ENCODE measurements at regions not wholly inside any gene's neighbourhood (a gene's known extent, or its start where the extent isn't known, plus 50 kb on each side); places are given as distances from the start of the nearest gene placed in this dataset.

- TF ChIP-seq OSR1 (CRISPR knock-in tag; IDR thresholded peaks at IDR 0.05): no peak
- TF ChIP-seq CSDC2 (CRISPR knock-in tag; IDR thresholded peaks at IDR 0.05): no peak
- no peak for TF ChIP-seq RARB (CRISPR knock-in tag; IDR thresholded peaks at IDR 0.05)
- no peak for TF ChIP-seq ZNF565 (CRISPR knock-in tag; conservative IDR thresholded peaks at IDR 0.05; ENCODE audit: low read depth)
- no peak for TF ChIP-seq ZNF8 (CRISPR knock-in tag; IDR thresholded peaks at IDR 0.05)
- TF ChIP-seq BACH2 (CRISPR knock-in tag; IDR thresholded peaks at IDR 0.05; ENCODE audit: borderline replicate concordance): no peak
- no peak for TF ChIP-seq ZFP3 (CRISPR knock-in tag; IDR thresholded peaks at IDR 0.05)
- no peak for TF ChIP-seq CREB5 (CRISPR knock-in tag; IDR thresholded peaks at IDR 0.05; ENCODE audit: low read depth)
- TF ChIP-seq GLIS3 (CRISPR knock-in tag; IDR thresholded peaks at IDR 0.05): no peak
- TF ChIP-seq ZFP30 (CRISPR knock-in tag; IDR thresholded peaks at IDR 0.05): no peak
- no peak for TF ChIP-seq TCF4 (CRISPR knock-in tag; IDR thresholded peaks at IDR 0.05; ENCODE audit: borderline replicate concordance)
- peak; percentile 57 for ATAC-seq
These were observed 1391.3 kb downstream of the PLA2G4A start for GRCh38 chr1:188220051-188220450.

GRCh38 chr1:188224263-188224662, 1395.5 kb downstream of the PLA2G4A start:
- TF ChIP-seq TOX (CRISPR knock-in tag; IDR thresholded peaks at IDR 0.05; ENCODE audit: borderline replicate concordance) (no peak), ZNF8 (CRISPR knock-in tag; IDR thresholded peaks at IDR 0.05) (no peak), RARB (CRISPR knock-in tag; IDR thresholded peaks at IDR 0.05) (no peak), BACH2 (CRISPR knock-in tag; IDR thresholded peaks at IDR 0.05; ENCODE audit: borderline replicate concordance) (no peak), ZFP3 (CRISPR knock-in tag; IDR thresholded peaks at IDR 0.05) (no peak), TCF4 (CRISPR knock-in tag; IDR thresholded peaks at IDR 0.05; ENCODE audit: borderline replicate concordance) (no peak), ARNTL (CRISPR knock-in tag; IDR thresholded peaks at IDR 0.05; ENCODE audit: borderline replicate concordance, low read depth) (no peak), GLIS3 (CRISPR knock-in tag; IDR thresholded peaks at IDR 0.05) (no peak), CSRNP3 (CRISPR knock-in tag; IDR thresholded peaks at IDR 0.05) (no peak), OSR1 (CRISPR knock-in tag; IDR thresholded peaks at IDR 0.05) (no peak), ZFP30 (CRISPR knock-in tag; IDR thresholded peaks at IDR 0.05) (no peak), POU6F1 (CRISPR knock-in tag; IDR thresholded peaks at IDR 0.05; ENCODE audit: borderline replicate concordance, low read depth) (no peak), PPARA (CRISPR knock-in tag; IDR thresholded peaks at IDR 0.05; ENCODE audit: borderline replicate concordance) (no peak), ESRRG (CRISPR knock-in tag; IDR thresholded peaks at IDR 0.05) (no peak)
- ATAC-seq: no peak

- no peak for TF ChIP-seq ZNF565 (CRISPR knock-in tag; conservative IDR thresholded peaks at IDR 0.05; ENCODE audit: low read depth)
- no peak for TF ChIP-seq ZC3H10 (CRISPR knock-in tag; IDR thresholded peaks at IDR 0.05)
- no peak for TF ChIP-seq ARNTL (CRISPR knock-in tag; IDR thresholded peaks at IDR 0.05; ENCODE audit: borderline replicate concordance, low read depth)
- no peak for TF ChIP-seq OSR1 (CRISPR knock-in tag; IDR thresholded peaks at IDR 0.05)
- TF ChIP-seq GLIS3 (CRISPR knock-in tag; IDR thresholded peaks at IDR 0.05): no peak
- no peak for TF ChIP-seq BACH2 (CRISPR knock-in tag; IDR thresholded peaks at IDR 0.05; ENCODE audit: borderline replicate concordance)
- TF ChIP-seq ESRRG (CRISPR knock-in tag; IDR thresholded peaks at IDR 0.05): no peak
- no peak for TF ChIP-seq ZFP3 (CRISPR knock-in tag; IDR thresholded peaks at IDR 0.05)
- TF ChIP-seq ZNF8 (CRISPR knock-in tag; IDR thresholded peaks at IDR 0.05): no peak
- TF ChIP-seq PPARA (CRISPR knock-in tag; IDR thresholded peaks at IDR 0.05; ENCODE audit: borderline replicate concordance): no peak
- TF ChIP-seq TSHZ2 (CRISPR knock-in tag; IDR thresholded peaks at IDR 0.05): no peak
- no peak for TF ChIP-seq CSRNP3 (CRISPR knock-in tag; IDR thresholded peaks at IDR 0.05)
- TF ChIP-seq TCF4 (CRISPR knock-in tag; IDR thresholded peaks at IDR 0.05; ENCODE audit: borderline replicate concordance): no peak
- ATAC-seq: no peak
These were observed 1397.2 kb downstream of the PLA2G4A start for GRCh38 chr1:188225975-188226374.

All from SK-N-SH treated with all-trans-retinoic acid at 6 μM for 48 hours (cell line).